HG03378 (cell line): ENCODE measurements at regions not wholly inside any gene's neighbourhood (a gene's known extent, or its start where the extent isn't known, plus 50 kb on each side); places are given as distances from the start of the nearest gene placed in this dataset.
"Not testable (repeated sequence)": the region's sequence is repeated elsewhere in the genome, so short reads cannot be mapped to it uniquely, and the experiment has no call there.

Experiments
- ATAC-seq: cut with Tn5 transposase; IDR thresholded peaks from one replicate; pipeline ENCODE4 v1.9.1; 2021; ENCODE audit warnings: mild to moderate bottlenecking, moderate library complexity; ENCODE audit not compliant: unreplicated experiment

DNA sequence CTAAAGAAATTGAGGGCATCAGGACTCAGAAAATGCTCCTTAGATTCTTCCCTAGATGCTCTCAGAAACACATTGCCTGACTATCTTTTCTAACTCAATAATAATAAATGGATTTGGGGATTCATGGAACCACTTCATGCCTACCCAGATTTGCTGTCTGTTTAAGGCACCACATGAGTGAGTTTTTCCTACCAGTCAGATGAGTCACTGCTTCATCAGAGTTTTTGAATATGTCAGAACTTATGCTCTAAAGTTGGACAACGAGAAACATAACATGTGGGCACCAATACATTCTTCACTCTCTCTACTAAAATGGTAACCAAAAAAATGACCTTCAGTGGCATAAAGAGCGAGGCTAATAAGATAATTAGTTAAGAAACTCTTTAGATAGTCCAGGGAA, 1135.1 kb downstream of the TUSC7 start:
- no peak for ATAC-seq

DNA sequence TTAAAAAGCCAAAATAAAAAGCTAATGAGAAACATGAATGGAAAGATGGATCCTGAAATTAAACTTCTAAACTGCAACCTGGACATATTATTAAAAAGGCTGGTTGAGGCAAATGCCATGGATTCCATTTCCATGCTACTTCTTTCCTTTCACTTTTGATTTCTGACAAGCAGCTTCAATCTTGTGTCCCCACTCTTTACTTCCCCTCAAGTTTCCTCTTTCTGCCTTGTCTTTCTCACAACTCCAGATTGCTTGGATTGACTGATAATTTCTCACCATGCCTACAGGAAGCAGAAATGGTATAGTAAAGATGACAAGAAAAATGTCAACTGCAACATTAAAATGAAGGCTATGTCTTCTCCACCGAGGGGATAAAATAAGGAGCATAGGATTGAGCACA, 1136.7 kb downstream of the TUSC7 start:
- ATAC-seq, result no peak

DNA sequence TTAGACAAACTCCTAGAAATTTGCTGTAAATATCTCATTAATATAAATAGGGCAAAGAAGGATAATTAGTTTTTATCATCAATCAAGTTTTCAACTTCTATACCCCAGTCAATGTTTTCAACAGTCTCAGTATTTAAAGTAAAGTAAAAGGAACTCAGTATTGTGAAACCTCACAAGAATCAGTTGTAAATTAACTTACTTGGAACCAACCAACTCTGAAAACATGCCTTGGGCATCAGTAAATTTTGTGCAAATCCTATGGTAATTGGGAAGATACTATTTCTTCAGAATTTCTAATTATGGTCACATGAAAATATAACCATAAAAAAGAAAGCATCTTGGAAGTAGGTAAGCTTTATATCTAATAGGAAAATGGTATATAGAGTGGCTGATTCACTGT, 1139.0 kb downstream of the TUSC7 start:
- ATAC-seq, result no peak

DNA sequence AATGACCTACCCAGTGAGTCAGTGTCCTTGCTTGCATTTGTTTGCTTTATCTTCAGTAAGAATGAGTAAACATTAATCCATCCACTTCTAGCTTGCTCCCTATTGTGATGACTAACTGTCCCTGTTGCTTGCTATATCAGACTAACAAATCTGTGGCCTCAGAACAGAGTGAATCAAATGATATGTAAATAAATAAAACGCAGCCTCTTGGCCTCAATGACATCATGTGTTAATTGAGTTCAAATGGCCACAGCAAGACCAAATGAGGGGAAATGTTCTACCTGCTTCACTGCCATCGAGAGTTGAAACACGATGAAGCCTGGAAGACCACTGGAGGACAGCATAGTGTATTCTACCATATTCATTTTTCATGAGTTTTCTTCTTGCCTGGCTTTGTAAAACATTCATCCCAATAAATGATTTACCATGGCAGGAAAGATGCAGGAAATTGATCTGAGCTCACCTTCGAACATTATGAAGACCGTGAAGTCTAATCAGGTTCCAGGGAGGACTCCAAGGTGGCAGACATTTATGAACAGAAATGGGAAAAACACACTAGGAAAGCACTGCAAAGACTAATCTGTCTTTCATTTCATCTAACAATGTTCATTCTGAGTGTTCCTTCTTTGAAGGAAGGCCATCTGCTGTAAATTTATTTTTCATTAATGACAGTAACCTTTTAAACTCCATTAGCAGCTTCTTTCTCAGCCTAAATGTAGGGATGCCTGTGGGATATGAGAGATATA, 1144.5 kb downstream of the TUSC7 start:
- ATAC-seq, result no peak

DNA sequence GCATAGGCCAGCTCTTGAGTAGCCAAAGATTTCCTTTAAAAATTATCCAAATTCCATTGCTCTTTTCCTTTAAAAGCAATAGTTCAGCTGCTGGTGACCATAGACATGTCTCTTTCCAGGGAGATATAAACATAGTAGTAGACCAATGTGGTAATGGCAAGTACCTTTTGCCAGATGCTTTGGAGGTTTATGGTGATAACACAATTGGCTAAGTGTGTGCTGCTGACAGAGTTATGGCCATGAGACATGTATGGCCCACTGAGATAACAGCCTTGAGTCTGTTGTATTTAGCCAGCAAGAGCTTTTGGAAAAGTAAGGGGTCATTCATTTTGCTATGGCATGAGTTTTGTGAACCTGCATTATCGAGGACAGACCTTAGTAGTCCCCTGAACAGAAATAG, 1146.8 kb downstream of the TUSC7 start:
- no peak for ATAC-seq

DNA sequence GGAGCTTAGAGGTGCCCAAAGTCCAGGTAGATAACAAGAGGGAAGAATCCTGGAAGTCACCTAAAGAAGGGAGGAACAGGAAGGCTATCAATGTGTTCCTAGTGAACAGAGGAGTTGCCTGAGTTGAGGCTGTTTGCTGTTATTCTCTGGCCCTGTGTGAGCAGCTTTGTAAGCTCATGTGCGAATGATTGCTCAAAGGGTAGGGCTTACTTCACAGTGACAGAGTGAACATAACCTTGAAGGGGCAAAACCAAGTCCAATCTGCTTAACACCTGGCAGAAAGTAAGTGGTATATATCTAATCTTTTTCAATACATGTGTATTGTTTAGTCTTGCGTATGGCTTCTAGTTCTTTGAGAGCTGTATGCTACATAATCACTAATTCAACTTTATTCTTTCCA, 1153.6 kb downstream of the TUSC7 start:
- ATAC-seq, result no peak

DNA sequence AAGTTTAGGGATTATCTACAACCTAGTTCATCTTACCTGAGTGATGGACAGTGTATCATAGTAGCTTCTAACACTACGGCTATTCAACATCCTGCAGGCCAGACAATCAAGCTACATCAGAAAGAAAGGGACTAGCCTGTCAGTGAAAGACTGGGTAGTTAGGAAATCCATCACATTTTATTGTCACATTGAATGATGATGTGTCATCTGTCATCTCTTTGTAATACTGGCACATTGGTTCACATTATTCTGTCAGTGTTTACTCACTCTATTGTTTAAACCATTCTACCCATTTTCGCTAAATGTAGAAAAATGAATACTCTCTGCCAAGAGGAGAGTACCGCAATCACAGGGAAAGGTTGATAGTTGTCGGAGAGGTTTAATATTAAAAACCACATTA, 1155.8 kb downstream of the TUSC7 start:
- ATAC-seq, result no peak

DNA sequence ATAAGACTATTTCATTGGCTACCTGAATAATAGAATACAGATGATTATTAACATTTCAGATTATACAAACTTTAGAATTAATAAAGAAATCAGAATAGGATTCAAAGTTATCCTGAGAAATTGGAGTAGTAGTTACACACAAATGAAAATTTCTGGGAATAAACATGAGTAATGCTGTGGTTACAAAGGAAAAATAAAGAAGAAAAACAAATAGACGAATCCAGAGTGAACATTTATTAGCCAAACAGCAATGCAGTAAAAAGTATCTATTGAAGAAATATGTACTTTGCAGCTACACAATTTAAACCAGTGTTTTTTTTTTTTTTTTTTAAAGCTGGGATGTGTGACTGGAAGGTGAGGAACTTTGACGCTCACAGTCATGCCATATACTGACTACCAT, 1159.2 kb downstream of the TUSC7 start:
- ATAC-seq, result no peak

DNA sequence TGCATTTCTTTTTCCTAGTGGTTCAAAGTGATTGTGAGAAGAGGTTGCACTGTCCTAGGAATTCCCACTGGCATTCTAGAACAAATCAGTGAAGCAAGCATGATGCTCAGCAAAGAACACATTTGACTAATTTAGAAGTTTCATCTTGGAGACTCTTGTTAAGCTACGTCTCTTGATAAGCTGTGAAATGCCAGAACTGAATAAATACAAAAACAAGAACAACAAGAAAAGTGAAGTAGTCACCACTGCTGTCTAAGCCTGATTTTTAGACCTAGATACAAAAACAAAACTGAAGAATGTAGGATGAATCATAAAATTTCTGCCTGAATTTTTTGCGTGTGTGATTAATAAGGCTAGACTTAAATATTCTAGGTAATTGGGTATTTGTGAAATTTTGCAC, 1162.4 kb downstream of the TUSC7 start:
- ATAC-seq, result no peak

DNA sequence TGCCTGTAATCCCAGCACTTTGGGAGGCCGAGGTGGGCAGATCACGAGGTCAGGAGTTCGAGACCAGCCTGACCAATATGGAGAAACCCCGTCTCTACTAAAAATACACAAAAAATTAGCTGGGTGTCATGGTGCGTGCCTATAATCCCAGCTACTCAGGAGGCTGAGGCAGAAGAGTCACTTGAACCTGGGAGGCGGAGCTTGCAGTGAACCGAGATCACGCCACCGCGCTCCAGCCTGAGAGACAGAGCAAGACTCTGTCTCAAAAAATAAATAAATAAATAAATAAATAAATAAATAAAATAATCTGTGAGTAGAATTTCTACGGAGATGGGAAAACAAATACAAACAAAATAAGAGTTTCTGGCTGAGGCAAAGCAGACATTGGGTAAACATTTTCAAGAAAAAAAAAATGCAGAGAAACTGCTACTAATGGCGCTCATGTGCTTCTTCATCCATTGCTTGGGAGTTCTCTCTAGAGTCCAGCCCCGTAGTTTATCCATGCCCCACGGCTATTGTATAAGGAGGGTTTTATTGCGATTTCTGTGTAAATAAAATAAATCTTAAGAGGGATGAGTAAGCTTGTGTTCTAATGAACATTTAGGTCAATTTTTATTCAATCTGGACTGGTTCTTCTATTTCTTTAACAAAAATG, 1161.9 kb downstream of the IGSF11 start:
- not testable (repeated sequence) for ATAC-seq

DNA sequence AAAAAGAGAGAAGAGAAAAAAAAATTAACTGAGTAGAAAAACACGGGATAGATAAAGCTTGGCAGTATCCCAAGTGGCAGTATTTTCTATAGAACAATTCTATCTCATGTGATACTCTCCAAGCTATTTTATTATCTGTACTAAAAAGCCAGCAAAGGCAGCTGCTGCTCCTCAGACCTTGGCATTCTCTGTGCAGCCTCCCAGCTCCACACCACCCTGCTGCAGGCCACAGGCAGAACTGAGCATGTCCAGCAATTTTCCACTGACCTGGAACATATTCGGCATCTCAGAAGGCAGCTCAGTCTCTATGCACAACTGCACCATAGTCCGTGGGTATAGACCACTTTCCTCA, 1161.4 kb downstream of the IGSF11 start:
- no peak for ATAC-seq

DNA sequence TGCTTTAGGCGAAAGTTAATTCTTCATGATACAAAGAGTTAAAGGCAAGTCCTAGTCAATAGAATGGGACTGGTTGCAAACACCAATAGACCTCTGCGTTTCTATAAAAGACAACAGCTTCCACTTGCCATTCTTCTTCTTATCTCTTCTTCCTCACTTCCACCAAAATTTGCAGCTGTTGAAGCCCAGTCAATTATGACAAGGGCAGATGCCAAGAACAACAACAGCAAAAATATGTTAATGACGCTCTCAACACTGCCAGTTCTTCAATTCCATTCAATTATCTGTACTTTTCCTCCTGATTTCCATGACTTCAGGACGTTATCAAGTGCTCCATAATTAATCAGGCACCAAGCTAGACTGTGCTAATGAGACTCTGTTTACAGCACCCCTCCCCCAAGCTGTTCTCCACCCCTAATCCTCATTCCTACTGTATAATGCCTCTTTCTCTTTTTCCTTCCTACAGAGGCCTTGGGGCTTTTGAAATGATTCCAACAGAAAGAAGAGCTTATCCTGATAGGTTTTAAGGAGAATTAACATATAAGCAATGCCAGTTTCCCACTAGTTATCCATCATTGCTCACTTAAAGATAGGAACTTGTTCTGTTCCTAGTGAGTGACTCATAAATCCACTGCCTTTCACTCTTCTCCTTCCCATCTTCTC, 1160.5 kb downstream of the IGSF11 start:
- ATAC-seq, result no peak

DNA sequence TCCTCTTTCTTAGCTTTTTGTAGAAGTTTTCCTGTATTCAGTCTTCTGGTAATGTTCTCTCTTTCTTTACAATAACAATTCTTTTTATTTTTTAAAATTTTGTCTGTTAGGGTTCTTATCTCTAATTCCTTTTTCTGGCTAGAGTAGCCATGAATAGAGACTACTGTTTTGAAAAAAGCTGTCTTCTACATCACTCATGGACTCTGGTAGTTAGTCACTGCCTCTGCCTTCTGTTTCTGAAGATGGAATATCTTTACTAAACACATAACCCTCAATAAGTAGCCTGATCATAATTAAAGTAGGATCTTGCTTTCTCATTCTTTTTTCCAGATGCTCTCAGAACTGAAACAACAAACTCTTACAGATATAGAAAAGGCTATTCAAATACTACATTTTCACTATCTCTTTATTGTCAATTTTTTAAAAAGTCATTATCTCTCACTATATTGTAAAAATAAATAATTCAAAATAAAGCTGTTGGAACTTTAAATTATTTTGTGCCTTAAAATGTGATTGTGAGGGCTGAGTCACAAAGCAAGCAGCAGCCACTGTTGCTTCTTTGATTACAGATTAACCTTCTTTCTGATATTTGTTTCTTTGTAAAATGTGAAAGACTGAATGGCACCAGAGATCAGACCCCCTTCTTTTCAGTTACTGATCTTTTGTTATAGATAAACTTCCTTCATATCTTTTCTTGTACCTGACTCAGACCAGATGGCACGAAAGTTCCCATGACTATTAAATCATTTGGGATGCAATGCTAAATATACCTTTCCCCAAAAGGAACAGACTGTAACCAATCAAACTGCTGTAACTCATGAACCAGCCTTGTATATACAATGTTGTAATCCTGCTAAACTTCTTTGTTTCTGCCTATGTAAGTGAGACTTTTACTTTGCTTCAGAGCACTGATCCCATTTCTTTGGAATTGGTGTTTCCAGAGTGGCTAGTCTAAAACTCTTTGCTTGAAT, 1159.5 kb downstream of the IGSF11 start:
- ATAC-seq, result no peak

DNA sequence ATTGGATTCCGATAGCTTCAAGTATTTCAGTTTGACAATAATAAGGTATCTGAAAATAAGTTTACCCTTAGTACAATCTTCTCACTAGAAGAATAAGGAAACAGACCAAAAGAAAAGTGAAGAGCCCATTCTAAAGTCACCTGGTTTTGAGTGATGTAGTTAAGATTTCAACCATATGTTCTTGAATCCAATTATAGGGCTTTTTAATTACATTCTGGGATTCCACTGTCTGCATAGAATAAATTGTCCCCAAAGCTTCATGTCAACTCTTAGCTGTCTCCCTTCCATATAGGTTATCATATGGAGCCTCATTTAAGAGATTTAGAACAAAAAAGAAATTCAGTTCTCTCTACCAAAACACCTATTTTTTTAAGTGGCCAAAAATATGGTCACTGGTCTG, 1158.8 kb downstream of the IGSF11 start:
- ATAC-seq, result no peak

DNA sequence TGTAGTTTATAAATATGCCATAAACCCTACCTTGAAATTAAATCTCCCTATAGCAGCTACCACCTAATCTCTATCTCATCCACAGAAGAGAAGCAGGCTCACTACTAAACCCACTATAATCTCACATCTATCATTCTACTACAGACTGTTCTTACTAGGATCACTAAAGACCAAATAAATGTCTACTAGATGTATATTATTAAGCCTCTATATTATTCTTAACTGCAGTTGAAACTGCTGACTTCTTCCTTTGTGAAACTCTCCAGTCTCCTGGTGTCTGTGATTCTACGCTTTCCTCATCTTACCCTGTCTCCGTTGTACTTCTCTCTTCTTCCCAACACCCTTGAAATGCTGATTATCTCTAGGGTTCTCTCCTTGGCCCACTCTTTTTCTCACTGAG, 1154.0 kb downstream of the IGSF11 start:
- ATAC-seq, result no peak

DNA sequence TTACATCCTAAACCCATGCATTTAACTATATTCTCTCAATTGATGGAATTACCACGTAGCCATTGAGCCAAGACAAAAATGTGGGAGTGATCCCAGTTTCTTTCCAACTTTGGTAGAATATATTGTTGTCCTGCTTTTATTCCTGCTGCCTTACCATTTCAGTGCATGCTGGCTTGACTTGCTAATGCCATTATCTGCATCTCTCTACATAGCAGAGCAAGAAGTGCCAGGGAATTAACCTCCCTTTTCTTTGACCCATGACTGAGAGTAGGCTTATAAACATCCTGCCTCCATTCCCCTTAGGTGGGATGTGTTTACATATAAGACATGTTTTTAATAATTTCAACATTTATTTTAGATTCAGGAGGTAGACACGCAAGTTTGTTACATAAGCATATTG, 1153.4 kb downstream of the IGSF11 start:
- no peak for ATAC-seq

DNA sequence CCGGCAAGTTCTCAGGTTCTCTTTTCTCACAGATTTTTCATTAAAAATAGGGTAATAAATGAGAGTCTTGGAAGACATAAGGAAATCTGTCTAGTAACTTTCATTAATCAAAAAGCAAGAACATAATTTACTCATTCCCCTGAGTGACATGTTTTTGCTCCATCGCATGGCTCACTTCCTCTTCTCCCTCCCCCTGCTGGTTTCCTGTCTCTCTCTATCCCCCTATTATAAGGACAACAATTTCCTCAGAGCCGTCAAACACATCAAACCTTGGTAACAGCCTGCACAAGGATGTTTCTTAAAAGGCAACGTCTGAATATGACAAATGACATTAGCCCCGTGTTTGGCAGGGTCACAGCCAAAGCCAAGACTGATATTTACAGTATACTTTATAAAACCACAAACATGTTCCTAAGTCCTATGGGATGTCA, 1149.6 kb downstream of the IGSF11 start:
- ATAC-seq, result no peak

DNA sequence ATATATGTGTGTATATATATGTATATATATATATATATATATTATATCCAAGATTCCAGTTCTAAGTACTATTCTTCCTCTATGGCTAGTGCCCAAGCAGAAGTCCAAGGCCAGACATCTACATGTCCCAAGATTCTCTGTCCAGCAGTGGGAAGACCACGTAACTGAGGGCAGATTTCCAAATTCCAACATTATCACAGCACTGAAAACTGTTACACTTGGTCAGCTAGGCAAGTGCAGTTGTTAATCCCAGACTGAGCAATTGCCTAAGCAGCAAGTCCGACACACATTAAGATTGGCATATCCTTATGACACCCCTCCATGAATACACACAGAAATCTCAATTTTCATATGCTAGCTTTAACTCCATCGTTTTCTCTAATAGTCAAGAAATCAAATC, 1148.5 kb downstream of the IGSF11 start:
- no peak for ATAC-seq

DNA sequence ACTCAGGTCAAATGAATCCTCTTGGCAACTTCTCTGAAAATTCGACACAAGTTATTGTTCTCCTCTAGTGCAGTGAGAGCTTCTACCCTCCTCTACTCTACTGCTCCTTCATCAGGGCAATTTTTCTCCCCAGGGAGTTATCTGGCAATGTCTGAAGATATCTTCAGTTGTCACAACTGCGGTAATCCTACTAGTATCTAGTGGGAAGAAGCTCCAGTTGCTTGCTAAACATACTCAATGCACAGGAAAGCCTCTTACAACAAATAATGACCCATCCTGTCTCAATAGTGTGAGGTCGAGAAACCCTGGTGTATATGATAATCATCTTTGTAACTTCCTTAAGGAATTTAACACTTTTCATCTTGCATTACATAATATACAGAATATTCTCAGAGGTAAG, 1147.6 kb downstream of the IGSF11 start:
- no peak for ATAC-seq

DNA sequence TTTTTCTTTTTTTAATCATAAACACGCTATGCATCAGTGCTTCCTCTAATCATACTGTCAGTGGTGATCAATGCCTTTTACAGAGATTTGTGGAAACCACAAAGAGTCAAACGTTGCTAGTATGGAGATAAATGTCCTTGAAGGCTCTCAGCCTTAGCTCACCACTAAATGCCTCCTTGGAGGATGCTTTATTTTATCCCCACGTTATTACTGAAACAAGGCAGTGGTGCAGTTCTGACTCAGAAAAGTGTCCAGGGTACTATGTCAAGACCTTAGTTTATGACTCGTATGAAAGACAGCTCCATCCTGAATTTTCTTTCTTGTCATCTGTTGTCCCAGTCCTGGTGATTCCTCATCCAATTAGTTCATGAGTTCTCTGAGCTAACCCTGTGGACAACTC, 1146.7 kb downstream of the IGSF11 start:
- no peak for ATAC-seq

DNA sequence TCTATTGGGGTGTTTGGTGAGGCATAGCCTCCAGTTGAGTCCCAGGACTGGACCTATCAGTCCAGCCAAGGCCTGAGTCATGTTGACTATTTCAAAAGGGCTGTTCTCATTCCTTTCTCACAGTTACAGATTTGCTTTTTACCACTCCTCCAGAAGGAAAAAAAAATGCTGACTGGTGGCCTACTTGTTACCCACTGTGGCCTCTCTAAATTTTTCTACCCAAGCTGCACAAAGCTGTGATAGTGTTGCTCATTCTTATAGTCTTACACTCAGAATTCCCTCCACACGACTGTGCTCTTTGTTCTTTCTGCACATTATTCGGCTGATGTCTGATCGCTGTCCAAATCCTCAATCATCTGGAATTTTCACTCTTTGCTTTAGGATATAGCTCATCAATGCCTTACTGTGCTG, 1142.2 kb downstream of the IGSF11 start:
- no peak for ATAC-seq
